GM21528 (cell line): ENCODE measurements at regions not wholly inside any gene's neighbourhood (a gene's known extent, or its start where the extent isn't known, plus 50 kb on each side); places are given as distances from the start of the nearest gene placed in this dataset.

Experiments used
- ATAC-seq: cut with Tn5 transposase; IDR thresholded peaks from one replicate; pipeline ENCODE4 v1.9.1; 2021; ENCODE audit warnings: mild to moderate bottlenecking, moderate library complexity; ENCODE audit not compliant: unreplicated experiment, low FRiP score

DNA sequence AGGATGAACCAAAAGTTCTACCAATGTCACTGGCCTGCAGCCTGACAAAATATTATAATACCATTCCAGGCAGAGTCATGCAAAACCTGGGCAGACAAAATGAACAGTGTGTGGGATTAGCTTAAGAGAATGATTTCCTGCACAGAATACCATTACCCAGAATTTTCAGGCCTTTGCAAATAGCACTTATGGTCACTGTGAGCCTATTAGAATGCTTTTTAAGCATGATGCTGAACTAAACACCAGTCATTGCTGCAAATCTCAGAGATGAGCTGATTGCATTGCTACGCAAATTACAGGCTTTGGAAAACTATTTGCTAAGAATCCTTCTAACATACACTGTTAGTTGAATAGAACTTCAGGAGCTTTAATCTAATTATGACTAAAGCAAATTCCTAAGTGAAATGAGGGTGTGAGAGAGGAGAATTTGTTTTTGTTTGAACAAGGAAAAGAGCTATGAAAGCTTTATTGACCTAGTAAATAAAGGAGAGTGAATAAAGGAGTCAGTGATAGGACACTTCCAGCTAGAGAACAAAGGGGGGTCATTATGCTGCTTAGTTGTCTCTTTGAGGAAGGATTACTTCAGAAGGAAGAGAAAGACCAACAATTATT is 398.8 kb downstream of the HS3ST3B1 start:
- no peak for ATAC-seq

DNA sequence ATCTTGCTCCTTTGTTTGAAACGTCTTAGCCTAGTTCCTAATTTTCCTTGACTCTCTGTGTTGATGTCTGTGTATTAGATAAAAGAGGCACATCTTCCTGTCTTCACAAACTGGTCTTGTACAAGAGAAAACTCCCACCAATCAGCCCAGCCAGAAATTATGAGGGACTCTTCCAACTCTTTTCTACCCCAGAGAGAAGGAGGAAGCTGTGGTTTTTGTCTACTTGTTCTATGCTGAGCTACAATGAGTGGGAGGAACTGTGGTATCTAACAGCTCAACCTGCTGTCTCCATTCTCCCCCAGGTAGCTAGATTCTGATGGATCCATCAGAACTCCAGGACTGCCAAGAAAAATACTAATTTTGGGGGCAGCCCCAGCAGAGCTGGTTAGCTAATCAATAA is 392.5 kb downstream of the HS3ST3B1 start:
- ATAC-seq, result no peak

DNA sequence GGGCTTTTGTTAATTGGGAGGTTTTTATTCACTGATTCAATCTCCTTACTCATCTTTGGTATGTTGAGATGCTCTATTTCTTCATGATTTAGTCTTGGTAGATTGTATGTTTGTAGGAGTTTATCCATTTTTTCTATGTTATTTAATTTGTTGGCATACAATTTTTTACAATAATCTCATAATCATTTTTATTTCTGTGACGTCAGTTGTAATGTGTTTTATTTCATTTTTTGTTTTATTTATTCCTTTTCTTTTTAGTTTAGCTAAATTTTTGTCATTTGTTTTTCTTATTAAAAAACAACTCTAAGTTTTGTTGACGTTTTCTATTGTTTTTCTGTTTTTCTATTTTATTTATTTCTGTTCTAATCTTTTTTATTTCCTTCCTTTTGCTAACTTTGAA is 389.8 kb downstream of the HS3ST3B1 start:
- no peak for ATAC-seq

DNA sequence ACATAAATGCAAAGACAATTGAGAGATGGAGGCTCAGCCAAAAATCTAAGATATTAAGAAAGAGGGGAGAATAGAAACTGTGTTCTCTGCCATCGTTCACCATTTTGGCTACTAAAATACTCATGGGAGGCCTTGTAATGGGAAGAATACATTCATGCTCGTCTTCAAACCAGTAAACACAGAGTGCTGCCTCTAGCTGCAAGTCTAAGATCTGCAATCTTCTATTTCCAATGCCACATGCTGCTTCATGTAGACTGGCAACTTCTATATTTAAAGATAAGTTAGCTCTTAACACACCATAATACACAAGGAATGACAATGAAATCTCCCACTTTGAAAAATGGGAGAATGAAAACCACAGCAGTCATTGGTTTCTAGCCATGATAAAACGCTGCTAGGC is 387.3 kb downstream of the HS3ST3B1 start:
- no peak for ATAC-seq

DNA sequence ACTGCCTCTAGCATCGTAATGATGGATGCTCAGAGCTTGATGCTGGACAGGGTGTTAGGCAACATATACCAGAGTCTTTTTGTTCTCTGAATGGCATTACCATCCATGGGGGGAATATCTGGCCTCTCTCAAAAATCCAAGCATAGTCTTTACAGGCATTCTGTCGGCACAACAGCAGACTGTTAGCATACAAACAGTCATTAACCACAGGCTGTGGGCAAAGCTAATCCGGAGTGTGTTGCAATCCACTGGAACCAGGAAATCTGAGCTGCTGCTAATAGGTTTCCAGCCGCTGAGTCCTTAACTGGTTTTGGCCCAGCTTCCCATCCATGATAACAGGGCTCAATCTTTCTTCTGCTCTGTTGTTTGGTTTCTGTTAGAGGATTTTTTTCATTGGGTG is 371.9 kb downstream of the HS3ST3B1 start:
- no peak for ATAC-seq

DNA sequence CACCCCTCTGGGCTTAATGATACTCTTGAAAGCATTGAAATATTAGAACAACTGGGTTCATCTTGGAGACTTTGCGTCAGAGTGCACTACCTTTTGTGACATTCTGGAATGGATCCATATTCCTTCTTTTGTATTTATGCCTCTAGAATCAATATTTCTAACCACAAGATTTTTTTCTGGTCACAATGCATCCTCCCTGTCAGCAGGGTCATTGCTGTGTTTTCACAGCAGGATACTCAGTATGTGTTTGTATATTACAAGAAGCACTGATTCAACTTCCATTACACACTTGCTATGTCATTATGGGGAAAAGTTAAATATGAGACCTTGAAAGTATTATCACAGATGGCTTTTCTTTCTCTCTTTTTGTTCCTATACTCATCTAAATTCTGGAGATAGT is 370.0 kb downstream of the HS3ST3B1 start:
- no peak for ATAC-seq

DNA sequence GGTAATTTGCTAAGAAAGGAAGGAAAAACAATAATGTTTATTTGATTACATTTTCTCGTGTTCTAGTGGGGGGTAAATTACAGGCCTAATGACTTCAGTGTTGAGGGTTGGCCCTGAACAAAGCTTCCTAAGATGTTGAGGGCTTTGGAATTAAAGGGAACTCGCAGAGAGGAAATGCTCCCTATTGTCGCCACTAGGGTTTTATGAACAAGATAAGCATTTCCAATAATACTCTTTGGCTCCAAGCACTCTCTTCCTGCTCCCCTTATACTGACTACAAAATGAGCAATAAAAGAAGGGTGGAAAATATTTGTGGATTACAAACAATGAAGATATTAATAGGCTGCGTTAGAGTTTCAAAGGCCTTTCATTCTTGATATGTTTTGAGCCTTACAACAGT is 363.6 kb downstream of the HS3ST3B1 start:
- no peak for ATAC-seq

DNA sequence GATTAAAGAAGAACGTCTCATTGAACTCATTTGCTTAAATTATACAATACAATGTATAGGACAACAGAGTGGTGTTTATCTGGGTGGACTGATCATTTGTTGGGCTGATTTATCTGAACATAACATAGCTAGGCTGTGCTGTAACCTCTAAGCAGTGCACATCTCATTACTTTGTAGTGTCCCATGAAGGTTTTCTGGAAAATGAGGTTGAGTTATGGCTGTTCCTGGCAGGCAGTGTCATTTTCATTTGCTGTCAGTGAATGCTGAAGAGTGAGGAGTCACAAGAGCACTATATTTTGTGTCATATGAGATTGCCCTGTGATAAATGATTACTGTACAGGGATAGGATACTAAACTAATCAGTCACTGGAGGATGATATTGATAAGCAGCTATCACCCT is 340.2 kb downstream of the HS3ST3B1 start:
- no peak for ATAC-seq

DNA sequence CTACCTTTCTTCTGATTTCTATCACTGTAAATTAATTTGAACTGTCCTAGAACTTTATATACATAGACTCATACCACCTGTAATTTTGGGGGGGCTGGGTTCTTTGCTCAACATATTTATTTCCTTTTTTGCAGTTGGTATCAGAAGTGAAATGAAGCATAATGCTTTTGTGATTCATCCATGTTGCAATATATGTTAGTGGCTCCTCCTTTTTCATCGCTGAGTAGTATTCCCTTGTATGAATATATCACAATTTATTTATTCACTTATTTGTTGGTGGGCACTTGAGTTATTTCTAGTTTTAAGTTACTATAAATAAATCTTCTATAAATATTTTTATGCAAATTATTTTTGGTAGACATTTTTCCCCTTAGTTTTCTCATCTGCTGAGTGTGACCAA is 336.4 kb downstream of the HS3ST3B1 start:
- ATAC-seq, result no peak

DNA sequence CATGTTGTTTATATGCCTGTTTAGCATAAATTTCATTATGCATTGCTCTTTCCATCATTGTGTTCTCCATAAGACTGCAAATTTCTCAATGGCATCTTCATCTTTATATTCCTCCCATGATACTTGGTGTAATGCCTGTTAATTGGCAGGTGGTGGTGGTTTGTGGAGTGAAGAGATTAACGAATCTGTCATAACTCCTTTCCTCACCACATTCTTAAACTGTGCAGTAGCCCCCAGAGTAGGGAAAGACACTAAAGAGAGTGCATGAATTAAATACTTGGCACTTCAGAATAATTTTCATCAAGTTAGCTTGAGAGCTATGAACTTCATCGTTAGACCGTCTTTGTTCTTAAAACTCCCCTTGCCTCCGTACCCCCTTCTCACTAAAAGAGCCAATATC is 329.7 kb downstream of the HS3ST3B1 start:
- ATAC-seq, result no peak

DNA sequence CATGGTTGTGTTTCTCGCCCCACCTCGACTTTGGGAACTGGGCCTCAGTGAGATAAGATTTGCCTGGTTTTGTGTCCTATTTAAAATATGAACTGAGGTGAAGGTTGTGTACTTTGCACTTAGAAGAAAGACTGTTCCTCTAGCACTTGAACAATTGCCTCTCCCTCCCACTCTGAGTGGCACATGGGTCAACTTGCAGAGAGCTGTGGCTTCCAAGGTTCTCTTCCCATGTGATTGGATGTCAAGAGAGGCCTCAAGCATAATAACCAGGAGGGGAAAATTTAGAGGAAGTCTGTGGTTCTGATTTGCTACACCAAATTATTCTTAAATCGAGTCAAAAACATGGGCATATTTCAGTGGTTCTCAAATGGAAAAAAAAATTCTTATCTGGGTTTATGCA is 329.2 kb downstream of the HS3ST3B1 start:
- no peak for ATAC-seq

DNA sequence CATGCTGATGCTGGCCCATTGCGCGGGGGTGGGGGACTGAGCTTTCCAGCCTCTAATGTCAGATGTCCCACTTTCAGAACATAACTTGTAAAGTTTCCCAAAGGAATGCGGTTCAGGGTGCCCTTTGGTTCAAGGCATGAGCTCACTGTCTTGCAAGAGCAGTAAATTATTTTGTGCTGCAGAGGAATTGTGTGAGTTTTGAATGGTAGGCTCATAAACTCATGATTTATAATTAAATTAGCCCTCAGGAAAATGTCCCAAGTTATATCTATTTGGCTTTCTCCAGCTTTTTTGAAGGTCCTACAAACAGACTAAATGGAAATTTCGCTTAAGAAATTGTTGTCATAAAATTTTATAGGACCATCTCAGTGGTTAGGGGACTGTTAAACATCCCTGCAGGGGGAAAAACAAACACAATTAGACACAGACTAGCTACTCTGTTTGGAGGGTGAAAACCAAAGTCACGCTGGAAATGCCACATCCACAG is 321.8 kb downstream of the HS3ST3B1 start:
- no peak for ATAC-seq

DNA sequence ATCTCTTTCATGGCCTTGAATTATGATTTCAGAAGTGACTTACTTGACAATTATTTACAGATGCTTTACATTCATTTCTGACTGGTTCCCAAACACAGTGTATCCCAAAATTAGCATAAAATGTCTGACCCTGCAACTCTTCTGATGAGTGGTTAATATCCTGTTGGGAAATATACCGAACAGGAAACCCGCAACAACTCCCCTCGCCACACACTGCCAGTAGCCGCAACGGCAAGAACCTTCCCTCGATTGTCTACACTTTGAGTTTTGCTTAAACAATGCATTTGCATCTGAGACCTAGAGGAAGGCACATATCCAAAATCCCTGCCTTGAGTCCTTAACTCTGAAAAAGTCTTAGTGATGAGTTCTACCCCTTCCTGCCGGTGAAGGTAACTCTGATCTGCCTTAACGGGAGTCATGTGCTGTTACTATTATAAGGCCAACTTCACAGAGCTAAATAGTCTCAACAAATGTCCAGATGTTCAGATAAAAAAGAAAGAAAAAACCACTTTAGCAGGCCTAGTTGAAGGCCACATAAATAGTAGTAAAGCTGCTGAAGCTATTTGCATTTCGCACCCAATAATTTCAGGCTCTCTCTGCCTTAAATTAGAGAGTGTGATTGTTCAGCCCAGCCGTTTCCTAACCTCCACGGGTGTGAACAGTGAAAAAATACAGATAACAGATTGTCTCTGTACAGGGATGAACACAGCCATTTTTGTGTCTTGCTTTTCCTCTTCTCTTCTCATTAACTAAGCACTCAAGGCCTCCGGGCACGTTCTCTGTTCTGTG is 321.1 kb downstream of the HS3ST3B1 start:
- ATAC-seq, result no peak

DNA sequence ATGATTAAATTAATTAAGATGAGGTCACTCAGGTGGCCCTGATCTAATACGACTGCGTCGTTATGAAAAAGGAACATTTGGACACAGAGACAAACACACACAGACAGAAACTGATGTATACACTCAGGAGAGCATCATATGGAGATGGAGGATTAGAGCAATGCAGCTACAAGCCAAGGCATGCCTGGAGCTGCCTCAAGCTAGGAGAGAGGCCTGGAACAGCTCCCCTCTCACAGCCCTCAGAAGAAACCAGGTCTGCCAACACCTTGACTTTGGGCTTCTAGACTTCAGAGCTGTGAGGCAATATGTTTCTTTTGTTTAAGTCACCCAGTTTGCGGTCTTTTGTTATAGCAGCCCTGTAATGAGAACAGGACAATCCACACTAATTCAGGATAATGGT is 318.9 kb downstream of the HS3ST3B1 start:
- ATAC-seq, result no peak

DNA sequence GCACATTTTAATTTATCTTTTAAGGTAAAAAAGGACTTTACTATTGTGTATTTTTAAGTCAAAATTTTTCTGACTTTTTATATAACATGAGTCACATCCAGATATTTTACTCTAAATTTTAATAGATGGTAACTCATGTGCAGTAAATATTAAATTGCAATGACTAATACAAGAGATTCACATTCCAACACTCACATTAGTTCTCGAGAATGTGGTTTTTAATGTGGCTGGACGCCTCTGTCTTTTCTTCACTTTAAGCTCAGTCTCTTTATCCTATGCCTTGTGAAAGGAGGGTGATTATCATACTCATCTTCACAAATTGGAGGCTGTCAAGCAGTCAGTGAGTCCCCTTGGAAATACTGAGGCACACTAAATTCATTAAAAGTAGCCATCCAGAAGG is 315.6 kb downstream of the HS3ST3B1 start:
- no peak for ATAC-seq

DNA sequence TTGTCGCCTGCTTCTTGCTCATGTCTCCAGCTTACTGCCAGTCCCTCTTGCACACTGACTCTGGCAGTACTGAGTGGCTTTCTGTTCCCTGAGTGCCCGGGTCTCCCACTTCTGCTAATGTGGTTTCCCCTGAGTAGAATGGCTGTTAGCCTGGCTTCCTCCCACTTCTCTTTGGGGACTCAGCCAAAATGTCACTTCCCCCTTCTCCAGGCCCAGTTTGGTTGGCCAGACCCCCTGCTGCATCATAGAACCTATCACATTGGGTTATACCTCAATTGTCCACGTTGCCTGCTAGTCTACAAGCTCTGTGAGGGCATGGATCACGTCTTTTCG is 304.4 kb downstream of the HS3ST3B1 start:
- ATAC-seq, result no peak

DNA sequence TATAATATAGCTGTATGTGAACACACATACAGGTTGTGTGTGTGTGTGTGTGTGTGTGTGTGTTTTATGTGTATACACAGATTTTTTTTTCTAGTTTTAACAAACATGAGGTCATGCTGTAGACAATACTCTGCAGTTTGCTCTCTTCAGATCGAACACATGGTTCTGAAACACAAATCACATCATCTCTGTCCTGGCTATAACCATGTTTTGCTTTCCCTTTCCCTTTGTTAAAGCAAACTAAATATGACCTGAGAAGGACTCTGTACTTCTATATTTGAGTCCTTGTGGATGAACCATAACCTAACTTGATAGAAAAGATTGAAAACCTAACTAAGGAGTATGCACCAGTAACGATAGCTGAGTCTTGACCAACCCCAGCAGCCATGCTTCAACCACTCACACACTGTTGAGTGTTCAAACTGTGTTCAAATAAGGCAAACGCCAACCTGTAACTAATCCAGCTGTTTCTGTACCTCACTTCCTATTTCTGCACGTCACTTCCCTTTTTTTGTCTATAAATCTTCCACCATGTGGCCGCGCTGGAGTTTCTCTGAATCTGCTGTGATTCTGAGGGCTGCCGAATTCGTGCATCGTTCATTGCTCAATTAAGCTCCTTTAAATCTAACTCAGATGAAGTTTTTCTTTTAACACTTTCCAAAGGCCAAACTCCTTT is 303.8 kb downstream of the HS3ST3B1 start:
- no peak for ATAC-seq

DNA sequence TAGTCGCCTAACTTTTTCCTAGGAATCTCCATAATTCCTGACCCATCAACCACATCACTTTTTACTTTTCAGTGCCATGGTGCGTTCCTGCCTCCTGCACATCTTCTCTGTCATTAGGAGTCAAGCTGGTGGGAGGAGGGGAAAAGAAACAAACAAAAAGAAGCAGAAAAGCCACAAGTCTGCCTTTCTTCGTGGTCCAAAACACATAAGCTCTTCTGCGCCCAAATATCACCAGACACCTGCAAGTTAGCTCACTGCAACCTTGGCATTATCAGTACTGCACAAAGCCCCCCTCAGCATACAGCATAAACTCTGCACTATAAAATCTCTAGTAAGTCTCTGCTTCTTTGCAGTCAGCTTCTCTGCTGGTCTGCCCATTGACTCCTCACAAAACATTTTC is 295.3 kb downstream of the HS3ST3B1 start:
- no peak for ATAC-seq

DNA sequence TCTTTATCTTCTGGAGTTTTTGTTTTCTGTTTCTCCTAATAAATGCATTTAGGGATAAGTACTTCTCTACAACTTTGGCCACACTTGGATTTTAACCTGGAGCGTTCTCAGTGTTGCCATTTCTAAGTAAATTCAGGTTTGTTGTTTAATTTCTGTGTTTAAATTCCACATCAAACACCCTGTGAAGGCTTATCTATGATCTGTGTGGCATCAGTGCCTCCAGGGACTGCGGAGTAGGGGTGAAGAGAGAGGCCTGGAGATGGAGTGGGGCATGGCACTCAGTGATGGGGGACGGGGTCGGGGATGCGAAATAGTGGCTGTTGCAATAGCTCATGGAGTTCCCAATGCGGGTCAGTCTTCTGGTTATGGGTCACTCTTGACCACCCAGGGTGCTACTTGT is 294.8 kb downstream of the HS3ST3B1 start:
- no peak for ATAC-seq

DNA sequence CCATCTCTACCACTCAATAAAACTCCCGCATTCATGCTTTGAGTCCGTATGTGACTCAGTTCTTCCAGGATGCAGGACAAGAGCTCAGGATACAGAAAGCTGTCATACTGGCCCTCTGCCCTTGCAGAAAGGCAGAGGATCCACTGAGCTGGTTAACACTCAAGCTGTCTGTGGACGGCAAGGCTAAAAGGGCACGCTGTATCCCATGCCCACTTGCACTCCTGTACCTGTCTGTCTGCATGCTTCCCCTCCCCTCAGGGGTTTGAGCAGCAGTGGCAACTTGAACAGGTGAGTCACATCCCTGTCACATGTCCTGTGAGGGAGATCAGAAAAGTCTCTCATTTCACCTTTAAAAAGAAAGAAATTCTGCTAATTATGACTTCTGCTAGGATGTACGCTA is 293.8 kb downstream of the HS3ST3B1 start:
- no peak for ATAC-seq

DNA sequence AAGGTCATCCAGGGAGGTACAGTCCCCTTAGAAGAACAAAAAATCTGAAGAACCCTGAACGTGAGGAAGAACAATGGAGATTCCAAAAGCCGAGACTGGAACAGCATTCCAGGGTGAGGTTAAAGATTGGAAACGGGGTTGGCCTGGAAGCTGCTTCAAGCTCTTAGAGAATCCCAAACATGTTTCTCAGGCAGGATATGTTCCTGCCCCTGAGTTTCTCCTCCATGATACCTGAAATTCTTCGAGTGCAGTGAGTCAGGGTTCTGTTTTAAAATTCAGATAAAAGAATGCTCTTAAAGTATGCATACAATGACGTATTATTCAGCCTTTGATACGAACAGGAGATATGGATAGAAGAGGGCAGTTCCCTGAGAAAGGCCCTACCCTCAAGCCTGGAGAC is 293.1 kb downstream of the HS3ST3B1 start:
- ATAC-seq, result no peak
